ENCODE measurements at regions not wholly inside any gene's neighbourhood (a gene's known extent, or its start where the extent isn't known, plus 50 kb on each side); places are given as distances from the start of the nearest gene placed in this dataset.

DNA sequence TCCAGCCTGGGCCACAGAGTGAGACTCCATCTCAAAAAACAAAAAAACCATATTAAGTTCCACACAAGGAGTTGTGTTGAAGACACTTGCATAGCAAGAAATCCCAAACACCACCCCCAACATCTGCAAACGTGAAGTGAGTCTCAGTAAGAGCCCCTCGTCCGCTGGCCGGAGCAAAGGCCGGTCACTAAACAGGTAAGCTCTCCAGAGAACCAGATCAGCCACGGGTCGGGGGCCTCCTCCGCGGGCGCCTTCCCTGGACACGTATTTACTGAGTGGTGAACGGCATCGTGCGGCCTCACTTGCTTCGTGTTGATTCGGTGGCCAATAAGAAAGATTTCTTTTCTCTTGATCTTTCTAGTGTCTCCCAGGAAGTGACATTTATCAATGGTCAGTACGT is 93.6 kb downstream of the MRPL36 start:
- DNase-seq (ENCODE audit: low spot score) = no peak

DNA sequence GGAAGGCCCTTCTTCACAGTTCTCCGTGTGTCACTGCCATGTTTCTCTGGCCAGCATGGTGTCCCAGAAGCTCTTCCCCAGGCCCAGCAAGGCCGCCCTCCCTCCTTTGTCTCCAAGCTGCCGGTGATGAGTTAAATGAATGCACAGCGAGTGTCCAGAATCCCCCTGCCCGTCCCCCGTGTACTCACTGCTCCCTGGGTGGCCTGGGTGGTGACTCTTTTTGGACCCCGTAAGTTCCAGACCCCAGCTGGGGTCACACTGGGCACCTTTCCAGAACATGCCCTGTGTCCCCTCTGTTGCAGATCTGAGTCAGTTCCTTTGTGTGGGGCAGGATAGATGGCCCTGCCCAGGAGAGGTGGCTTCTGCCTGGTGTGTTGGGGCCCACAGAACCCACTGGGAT is 95.0 kb downstream of the MRPL36 start:
- DNase-seq (ENCODE audit: low spot score) = no peak

DNA sequence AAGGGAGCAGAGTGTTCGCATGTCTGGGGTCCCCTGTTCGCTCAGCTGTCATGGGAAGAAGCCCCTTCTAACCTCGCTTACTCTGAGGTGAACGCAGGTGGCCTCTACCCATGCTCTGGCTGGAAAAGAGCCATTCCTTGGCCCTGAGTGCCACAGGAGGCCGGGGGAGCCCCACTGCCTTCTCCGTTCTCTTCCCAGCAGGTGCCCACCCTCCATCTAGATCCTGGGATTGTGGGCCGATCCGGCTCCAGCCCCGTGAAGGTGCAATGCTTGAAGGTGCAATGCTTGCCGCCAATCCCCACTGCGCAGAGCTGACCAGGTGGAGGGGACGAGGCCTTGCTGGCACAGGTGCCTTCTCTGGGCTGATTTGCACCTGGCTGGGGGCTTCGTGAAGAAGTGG is 95.4 kb downstream of the MRPL36 start:
- no peak for DNase-seq (ENCODE audit: low spot score)

DNA sequence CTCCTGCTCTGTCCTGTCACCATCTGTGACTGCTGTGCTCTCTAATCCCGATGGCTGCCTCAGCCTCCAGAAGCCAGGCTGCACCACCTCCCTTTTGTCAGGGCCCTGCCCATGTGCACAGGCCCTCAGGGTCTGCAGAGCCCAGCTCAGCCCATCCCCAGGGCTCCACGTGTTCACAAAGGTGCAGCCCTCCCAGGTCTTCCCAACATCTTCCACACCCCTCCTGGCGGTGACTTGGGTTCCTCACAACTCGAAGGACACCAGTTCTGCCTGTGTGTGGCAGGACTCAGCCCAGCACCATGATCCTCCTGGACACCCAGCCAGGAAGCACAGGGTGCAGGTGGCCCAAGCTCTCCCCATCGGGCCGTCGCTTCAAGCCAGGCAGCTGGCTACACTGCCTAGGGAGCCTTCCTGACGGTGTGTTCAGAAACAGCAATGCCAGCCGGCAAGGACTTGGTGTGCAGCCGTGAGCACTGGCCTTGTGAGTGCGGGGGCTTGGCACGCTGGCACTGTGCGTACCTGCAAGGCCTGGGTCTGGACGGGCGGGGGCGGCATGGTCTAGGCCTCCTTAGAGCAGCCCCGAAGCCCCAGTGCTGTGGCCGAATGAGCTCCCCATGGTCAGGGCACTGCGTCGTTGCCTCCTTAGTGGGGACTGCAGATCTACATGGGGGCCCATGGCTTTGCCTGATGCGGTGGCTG is 96.1 kb downstream of the MRPL36 start:
- no peak for DNase-seq (ENCODE audit: low spot score)

DNA sequence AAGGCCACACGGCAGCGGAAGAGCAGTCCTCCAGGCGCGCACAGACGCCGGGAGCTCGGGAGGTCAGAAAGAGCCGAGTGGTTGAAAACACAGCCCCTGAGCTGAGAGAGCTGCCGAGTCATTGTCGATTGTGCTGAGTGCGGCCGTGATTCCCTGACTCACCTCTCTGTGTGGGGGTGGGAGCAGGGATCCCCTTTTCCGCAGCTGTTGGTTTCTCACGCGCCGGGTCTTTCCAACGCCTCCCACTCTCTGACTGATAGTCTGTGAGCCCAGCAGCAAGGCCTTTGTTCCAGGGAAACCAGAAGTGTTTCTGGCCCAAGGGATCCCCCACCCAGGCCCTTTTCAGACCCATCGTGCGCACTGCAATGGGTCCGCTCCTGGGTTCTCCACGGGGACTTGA is 97.3 kb downstream of the MRPL36 start:
- DNase-seq (ENCODE audit: low spot score) = no peak

DNA sequence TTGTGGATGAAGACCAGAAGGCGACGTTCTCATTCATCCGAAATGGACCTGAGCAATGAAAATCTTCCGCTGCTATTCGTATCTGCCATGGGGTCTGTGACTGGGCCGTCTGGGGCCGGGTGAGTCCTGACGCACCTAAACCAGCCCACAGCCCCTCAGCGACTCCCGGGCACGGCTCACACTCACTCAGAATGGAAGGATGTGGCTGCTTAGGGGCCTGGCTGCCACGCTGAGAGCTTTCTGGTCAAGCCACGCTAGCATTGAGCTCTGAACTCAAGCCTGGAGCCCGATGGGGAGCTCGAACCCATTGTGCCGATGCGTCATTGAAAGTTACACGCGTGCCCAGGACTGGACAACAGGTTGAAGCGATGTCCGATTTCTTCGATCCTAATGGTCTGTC is 97.8 kb downstream of the MRPL36 start:
- DNase-seq (ENCODE audit: low spot score) = no peak

DNA sequence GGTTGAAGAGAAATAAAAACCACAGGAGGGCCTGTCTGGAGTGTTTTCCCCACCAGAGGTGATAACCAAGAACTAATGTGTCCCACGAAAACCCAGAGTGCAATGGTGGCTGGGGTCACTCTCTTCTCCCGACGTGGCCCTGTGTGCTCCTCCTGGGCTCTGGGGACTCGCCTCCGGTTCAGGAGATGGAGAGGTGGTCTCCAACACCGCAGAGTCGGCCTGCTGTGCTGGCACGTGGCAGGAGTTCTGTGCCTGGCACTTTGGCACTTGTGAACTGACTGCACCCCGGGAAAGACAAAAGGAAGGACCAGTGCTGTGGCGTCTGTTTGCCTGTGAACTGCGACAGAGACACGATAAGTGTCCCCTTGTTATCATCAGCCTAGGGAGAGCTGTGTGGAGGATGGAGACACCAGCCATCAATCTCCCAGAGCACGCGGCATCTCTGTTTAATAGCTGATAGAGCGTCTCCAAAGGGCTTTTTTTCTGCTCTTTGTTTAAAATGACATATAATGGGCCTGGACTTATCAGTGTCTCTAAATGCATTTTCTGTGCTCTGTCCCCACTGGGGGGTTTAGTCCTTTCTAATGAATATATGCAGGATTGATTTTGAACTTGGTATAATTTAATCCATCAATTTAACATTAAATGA is 98.3 kb downstream of the MRPL36 start:
- no peak for DNase-seq (ENCODE audit: low spot score)

DNA sequence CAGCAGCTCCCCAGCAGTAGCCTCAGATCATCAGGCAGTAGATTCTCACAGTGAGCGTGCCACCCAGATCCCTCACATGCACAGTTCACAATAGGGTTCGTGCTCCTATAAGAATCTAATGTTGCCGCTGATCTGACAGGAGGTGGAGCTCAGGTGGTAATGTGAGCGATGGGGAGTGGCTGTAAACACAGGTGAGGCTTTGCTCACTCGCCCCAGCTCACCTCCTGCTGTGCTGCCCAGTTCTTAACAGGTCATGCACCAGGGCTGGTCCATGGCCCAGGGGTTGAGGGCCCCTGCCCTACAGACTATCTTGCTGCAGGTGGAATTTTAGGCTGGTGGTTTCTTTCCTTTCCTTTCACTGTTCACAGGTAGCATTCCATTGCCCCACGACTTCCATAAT is 100.2 kb downstream of the MRPL36 start:
- no peak for DNase-seq (ENCODE audit: low spot score)

DNA sequence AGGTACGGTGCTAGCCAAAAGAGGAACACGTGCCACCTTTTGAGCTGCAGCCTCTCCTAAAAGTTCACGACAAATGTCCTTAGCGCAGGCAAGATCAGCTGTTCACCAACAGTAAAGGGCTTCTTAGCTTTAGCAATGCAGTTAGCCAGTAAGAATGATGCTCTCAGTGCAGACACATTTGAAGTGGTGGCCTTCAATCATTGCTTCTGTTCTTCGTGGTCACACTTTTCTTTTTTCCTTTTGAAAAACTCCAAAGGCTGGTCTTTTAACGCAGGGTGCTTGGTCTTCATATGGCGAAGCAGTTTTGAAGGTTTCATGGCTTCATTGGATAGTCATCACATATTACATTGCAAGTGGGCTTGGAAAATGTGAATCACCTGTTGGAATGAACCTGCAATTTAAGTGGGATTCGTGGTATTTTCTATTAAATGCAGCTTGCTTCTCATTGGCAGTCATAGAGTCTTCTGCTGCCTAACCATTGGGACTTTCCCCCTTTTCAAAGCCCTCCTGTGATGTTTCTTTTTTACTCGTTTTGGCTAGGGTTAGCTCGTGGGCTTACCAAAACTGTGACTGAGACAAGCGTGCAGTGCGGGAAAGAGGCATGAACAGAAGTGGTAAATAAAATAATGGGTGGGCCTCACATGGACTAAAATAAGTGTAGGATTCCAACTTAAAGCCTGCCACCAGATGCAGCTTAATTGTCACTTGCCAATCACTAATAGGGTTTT is 100.9 kb downstream of the MRPL36 start:
- DNase-seq (ENCODE audit: low spot score) = no peak

DNA sequence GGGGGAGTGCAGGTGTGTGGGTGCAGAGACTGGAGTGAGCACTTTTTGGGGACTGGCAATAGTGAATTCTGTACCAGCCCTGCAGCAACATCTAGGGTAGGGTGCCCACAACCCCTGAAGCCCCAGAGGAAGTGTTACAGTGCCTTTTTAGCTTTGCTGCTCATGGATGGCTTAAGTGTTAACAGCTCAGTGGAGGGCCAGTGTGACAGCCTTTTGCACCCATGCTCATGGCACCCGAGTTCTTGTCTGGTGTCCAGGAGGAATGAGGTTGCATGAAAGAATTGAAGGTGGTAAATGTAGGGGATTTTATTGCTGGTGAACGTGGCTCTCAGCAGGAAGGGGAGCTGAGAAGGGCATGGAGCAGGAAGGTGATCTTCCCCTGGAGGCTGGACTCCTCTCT is 107.3 kb downstream of the MRPL36 start:
- no peak for DNase-seq (ENCODE audit: low spot score)

DNA sequence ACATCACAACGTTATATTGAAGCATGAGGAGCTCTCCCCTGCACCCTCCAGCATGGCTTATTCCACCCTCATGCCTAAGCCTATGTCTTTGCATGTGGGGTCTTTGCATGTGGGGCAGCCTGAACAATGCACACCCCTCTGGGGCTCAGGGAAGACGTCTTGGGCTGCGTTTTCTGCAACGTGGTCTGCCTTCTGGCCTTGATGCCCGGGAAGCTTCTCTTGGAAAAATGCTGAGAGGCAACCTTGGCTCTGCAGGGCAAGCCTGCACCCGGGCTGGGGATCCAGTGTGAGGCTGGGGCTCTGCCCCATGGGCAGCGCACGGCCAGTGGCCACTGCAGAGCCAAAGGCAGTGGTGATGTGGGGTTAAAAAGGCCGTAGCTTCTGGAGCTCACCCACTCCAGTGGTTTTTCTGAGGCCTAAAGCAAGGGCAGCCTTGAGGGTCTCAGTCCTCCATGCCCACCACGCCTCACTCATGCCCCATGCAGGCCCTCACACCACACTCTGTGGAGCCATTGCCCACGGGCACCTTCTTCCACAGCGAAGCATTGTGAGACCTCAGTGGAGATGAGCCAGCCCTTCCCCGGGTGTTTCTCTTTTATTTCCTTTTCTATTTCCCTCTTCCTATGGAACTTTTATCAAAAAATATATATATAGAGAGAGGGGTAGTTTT is 112.2 kb downstream of the MRPL36 start:
- peak; percentile 3 for DNase-seq (ENCODE audit: low spot score)

DNA sequence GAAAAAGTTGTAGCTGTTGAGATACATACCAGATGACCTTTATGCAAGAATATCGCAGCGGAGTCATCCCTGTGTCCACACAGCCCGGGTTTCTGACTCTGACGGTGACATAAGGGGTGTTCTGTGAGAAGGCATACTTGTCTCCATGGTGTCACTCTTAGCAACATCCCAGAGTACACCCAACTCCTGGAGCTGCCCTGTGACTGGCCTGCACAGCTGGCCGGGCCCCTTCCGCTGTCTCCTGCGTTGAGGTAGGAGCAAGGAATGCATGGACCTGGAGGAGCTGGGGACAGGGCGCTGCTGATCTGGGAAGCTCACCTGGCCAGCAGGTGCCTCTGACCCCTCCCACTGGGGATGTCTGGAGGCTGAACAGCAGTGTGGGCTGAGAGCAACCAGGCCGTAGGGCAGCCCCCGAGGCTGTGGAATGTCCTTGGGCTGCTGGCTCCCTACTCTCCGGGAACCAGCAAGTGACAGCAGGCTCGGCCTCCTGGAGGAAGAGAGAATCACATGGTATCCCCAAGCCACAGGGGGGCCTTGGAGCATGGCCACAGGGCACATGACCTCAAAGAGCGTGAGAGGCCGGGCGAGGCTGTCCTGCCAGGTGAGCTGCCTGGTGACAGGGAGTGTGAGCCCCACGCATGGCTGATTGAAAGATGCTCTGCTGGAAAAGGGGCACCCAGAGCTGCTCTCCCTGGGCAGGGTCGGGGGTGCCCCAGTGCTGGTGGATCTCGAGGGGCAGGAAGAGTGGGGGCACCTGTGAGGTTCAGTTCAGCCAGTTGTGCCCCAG is 113.4 kb downstream of the MRPL36 start:
- DNase-seq (ENCODE audit: low spot score) = peak; percentile 7

DNA sequence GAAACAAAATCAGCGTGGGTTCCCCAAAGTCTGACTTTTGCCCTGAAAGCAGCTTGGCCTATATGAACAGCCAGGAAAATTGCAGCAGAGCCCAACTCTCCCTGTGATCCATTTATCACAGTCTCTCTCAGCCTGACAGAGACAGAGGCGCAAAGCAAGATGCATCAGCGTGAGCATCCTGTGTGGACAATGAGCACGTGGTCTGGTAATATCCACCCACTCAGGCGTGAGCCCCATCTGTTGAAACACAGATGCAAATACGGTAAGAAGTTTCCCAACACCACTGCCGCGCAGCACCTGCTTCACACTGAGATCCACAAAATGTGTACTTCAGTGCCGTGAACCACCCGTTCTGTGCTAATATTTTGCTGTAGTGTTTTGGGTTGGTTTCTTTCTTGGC is 114.6 kb downstream of the MRPL36 start:
- DNase-seq (ENCODE audit: low spot score) = no peak

DNA sequence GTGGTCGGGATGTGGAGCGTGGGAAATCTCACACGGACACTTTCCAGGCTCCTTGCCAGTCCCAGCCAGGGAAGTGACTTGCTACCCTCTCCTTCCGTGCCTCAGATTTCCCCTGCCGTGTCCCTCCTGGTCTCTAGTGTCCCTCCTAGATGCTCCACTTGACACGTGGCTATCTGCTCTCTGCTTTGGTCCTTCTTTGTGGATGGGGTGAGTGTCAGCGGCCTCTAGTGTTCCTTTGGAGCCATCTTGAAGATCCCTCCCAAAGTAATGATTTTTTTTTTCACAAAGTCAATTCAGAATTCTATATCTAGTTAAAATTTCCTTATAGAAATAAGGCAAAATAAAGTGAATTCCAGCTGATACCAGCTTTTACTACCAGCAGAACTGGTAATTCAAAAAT is 117.7 kb downstream of the MRPL36 start:
- DNase-seq (ENCODE audit: low spot score) = no peak

DNA sequence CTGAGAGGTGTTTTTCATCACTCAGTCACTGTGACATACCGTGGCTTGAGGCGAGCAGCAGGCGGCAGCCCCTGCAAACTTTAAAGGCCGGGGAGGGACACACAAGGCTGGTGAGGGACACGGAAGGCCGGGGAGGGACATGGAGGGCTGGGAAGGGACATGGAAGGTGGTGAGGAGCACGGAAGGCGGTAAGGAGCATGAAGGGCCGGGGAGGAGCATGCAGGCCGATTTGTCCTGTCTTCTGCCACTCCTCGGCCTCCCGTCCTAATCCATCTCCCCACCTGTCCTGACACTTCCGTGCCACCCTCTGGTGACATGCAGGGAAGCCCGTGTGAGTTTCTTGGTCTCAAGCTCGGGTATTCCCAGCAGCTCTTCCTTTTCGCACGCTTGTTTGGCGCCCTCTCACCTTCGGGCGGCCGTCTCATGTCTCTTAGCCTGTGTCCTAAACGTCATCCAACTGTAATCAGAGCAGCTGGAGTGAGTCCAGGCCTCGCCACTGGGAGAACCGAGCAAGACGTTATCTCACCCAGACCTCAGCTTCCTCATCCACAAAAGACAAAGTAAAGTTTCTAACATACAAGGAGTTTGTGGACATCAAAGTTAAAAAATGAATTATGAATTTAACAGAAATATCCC is 126.5 kb downstream of the MRPL36 start:
- no peak for DNase-seq (ENCODE audit: low spot score)

DNA sequence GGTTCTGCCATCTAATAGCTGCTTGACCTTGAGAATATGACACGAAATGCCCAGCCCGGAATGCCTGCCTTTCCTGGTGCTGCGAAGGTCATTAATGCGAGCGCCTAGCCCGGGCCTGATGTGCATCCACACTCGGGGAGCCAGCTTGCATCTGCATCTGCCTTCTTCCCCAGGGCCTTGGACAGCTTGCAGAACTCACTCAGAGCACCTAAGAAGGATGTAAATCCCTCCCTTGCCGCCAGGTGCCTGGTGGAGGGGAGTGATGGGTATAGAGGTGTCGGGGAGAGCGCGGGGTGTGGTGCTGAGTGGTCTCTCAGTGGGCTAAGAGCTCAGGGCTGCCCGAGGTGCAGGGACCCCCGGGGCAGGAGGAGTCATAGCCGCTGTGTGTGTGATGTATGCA is 127.2 kb downstream of the MRPL36 start:
- DNase-seq (ENCODE audit: low spot score) = no peak

DNA sequence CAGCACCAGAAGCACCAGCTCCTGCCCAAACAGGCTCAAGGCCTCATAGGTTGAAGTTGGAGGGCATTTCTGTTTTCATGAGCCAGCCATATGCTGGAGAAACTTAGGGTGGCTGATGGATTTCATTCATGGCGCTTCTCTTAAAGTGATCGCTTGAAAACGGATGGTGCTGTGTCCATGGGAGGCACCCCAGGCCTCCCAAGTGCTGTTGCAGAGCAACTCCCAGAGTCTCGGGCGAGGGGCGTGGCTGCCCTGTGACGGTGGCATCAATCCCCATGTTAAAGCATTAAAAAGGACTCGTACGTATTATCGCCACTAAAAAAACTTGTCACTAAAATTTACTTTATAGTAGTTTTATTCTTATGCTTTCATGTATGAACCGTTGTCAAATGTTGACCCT is 128.3 kb downstream of the MRPL36 start:
- DNase-seq (ENCODE audit: low spot score) = no peak

DNA sequence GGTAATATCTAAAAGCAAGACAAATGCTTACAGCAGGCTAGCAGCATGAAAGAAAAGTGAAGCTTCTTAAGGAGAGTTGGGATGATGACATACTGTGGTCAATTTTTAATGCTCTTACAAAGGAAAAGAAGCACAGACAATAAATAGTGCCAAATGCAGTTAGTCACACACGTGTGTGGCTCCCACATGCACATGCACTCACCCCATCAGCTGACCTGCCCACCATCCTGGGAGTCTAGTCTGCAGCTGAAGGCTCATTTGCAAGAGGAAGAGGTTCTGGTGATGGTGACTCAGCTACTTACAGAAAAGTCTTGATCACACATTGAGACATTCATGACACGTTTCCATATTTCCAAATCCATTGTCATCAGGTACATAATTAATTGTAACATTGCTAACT is 129.3 kb downstream of the MRPL36 start:
- DNase-seq (ENCODE audit: low spot score) = no peak

DNA sequence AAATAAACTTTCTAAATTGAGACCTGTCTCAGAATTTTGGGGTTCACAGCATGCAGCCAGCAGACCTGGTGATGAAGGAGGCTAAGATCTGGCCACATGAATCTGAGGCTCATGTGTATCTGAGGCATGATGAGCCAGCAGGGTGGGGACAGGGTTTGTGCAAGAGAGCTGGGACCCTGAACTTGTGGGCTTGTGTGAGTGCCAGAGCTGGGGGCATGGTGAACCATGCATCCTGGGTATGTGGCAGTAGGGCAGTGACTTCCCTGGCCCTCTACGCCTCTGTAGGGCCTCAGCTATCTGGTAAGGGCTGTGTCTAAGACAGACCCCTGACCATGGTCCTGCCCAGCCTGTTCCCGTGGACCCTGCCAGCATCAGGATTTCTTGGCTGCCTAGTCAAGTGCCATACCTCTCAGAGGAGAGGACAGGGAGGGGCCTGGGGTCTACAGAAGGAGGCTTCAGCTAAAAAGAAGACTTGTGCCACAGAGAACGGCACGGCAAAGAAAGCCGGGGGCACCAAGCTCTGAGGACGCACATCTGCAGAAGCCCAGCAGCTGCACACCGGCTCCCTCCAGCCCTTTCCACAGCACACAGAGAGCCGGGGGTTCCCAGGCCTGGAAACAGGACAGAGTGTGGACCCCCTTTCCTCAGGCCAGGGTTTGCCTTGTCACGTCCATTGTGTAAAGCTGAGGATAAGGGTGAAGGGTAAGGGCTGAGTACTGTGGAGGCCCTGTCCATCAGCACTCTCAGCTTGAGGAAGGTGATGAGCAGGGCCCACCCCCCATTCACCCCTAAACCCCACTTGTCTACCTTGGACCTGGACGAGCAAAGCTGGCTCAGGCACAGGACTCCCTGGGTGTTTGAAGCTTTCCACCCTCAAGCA is 130.1 kb downstream of the MRPL36 start:
- DNase-seq (ENCODE audit: low spot score) = no peak

DNA sequence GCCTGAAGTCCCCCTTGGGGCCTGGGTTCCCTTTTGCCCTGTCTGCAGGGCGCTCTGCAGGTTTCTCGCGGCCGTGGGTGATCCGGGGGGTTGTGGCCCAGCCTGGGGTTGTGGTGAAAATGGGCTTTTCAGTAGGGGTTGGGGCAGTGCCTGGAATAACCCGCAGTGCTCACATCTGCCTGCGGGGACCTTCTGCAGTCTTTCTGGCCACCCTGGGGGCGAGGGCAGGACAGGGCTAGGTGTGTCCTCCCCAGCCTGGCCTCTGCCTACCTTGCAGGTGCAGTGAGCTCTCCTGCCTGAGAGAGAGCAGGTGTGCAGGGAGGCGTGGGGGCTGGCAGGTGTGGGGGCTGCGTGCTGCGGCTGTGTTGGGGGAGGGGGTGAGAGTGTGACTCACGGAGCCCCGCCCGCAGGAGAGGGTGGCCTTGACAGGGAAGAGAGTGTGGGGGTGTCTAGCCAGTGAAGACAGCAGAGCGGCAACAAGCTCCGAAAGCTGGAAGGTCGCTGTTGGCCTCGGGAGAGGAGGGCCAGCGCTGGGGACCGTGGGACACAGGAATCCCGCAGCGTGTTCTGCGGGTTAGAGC is 131.4 kb downstream of the MRPL36 start:
- DNase-seq (ENCODE audit: low spot score) = no peak
